GM03348 (cell line): ENCODE measurements at regions not wholly inside any gene's neighbourhood (a gene's known extent, or its start where the extent isn't known, plus 50 kb on each side); places are given as distances from the start of the nearest gene placed in this dataset.
"Not testable (repeated sequence)": the region's sequence is repeated elsewhere in the genome, so short reads cannot be mapped to it uniquely, and the experiment has no call there.

Experiments used
- DNase-seq: peaks from one replicate; pipeline ENCODE4 v3.0.0; 2012; ENCODE audit warnings: low spot score

GRCh38 chr3:117003501-117003900, 293.9 kb downstream of the TUSC7 start:
- no peak for DNase-seq

GRCh38 chr3:117005274-117005673, 295.7 kb downstream of the TUSC7 start:
- no peak for DNase-seq

- no peak for DNase-seq
Observed at GRCh38 chr3:117005911-117006522, 296.4 kb downstream of the TUSC7 start.

GRCh38 chr3:117010318-117010717, 300.7 kb downstream of the TUSC7 start:
- DNase-seq, result no peak

- DNase-seq, result no peak
Observed at GRCh38 chr3:117011687-117012250, 302.2 kb downstream of the TUSC7 start.

- no peak for DNase-seq
Observed at GRCh38 chr3:117016378-117016777, 306.8 kb downstream of the TUSC7 start.

GRCh38 chr3:117017135-117017894, 307.7 kb downstream of the TUSC7 start:
- DNase-seq, result no peak

GRCh38 chr3:117018655-117019054, 309.1 kb downstream of the TUSC7 start:
- DNase-seq, result no peak

GRCh38 chr3:117019082-117019713, 309.6 kb downstream of the TUSC7 start:
- DNase-seq, result peak; percentile 71

GRCh38 chr3:117026401-117026800, 316.8 kb downstream of the TUSC7 start:
- no peak for DNase-seq

- DNase-seq, result peak; percentile 15
Observed at GRCh38 chr3:117035745-117036144, 326.2 kb downstream of the TUSC7 start.

GRCh38 chr3:117036259-117036799, 326.8 kb downstream of the TUSC7 start:
- peak; percentile 46 for DNase-seq

GRCh38 chr3:117045143-117045542, 335.6 kb downstream of the TUSC7 start:
- no peak for DNase-seq

GRCh38 chr3:117047951-117048705, 338.5 kb downstream of the TUSC7 start:
- no peak for DNase-seq

- peak; percentile 54 for DNase-seq
Observed at GRCh38 chr3:117052395-117052794, 342.8 kb downstream of the TUSC7 start.

- no peak for DNase-seq
Observed at GRCh38 chr3:117054556-117054955, 345.0 kb downstream of the TUSC7 start.

GRCh38 chr3:117056946-117057345, 347.4 kb downstream of the TUSC7 start:
- DNase-seq, result not testable (repeated sequence)

- peak; percentile 43 for DNase-seq
Observed at GRCh38 chr3:117059067-117059955, 349.7 kb downstream of the TUSC7 start.

GRCh38 chr3:117059956-117060270, 350.3 kb downstream of the TUSC7 start:
- DNase-seq, result no peak

GRCh38 chr3:117063930-117064329, 354.4 kb downstream of the TUSC7 start:
- no peak for DNase-seq

- no peak for DNase-seq
Observed at GRCh38 chr3:117068301-117068700, 358.7 kb downstream of the TUSC7 start.
